GM21529 (cell line): ENCODE measurements at regions not wholly inside any gene's neighbourhood (a gene's known extent, or its start where the extent isn't known, plus 50 kb on each side); places are given as distances from the start of the nearest gene placed in this dataset.
"Not testable (repeated sequence)": the region's sequence is repeated elsewhere in the genome, so short reads cannot be mapped to it uniquely, and the experiment has no call there.

Source experiments
- ATAC-seq: cut with Tn5 transposase; IDR thresholded peaks from one replicate; pipeline ENCODE4 v1.9.1; 2021; ENCODE audit not compliant: unreplicated experiment

DNA sequence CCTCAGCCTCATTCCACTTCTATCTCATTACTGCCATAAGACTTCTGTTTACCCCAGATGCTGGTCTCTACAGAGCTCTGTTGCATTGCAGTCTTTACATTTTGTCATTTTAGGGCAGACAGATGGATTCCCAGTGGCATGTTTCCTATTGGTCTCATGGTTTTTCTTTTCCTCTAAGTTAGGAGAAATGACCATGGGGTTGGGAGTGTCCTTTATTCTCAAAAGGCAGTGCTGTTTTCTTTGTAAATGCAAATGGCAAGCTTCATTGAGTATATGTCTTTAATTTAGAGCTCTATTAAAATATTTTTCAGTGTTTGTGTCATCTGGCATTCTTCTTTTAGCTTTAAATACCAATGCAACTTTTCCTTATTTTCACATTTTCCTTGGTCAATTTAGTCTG is 57.0 kb downstream of the MSTN start:
- ATAC-seq, result no peak

DNA sequence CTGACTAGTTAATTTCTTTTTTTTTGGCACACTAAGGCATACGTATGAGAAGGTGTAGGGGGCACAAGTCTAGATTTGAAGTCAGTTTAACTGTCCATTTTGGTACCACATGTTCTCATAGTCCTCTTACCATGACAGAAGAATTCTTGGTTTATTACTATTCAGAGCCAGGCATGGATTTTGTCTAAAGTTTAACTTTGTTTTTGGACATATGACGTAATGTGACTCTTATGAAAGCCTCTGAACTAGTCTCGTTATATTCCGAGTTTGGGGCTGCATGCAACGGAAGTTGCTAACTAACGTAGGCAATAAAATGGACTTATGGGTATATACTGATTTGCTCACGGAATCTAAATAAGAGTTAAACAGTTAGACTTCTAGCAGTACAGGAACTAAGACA is 62.9 kb downstream of the MSTN start:
- ATAC-seq, result no peak

DNA sequence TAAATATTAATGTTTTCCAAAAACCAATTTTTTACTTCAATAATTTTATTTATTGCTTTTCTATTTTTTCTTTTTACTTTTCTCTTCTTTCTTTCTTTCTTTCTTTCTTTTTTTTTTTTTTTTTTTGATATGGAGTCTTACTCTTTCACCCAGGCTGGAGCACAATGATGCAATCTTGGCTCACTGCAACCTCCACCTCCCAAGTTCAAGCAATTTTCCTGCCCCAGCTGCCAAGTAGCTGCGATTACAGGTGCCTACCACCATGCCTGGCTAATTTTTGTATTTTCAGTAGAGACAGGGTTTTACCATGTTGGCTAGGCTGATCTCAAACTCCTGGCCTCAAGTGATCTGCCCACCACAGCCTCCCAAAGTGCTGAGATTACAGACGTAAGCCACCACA is 63.9 kb downstream of the MSTN start:
- ATAC-seq, result not testable (repeated sequence)

DNA sequence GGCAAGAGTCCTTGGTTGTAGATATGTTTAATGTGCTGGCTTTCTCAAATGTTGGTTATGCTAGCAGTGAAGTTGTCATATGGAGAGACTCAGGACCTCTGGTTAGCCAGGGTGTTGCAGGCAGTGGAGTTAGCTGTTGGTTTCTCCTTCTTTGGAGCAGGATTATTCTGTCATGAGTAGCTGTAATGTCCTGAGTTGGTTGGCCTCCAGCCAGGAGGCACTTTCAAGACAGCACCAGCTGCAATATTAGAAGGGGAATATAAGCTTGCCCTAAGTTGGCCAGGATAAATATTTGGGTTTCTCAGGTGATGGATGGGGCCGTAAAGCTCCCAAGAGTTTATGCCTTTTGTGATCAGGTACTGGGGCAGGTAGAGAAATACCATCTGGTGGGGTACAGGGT is 65.5 kb downstream of the MSTN start:
- ATAC-seq, result no peak

DNA sequence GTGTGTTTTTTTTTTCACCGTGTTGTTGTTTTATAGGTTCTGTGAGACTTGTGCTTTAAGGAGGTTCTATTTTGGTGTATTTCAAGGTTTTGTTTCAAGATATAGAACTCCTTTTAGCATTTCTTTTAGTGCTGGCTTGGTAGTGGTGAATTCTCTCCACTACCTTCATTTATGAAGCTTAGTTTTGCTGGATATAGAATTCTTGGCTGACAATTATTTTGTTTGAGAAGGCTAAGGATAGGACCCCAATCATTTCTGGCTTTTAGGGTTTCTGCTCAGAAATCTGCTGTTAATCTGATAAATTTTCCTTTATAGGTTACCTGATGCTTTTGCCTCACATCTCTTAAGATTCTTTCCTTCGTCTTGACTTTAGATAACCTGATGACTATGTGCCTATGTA is 66.8 kb downstream of the MSTN start:
- no peak for ATAC-seq

DNA sequence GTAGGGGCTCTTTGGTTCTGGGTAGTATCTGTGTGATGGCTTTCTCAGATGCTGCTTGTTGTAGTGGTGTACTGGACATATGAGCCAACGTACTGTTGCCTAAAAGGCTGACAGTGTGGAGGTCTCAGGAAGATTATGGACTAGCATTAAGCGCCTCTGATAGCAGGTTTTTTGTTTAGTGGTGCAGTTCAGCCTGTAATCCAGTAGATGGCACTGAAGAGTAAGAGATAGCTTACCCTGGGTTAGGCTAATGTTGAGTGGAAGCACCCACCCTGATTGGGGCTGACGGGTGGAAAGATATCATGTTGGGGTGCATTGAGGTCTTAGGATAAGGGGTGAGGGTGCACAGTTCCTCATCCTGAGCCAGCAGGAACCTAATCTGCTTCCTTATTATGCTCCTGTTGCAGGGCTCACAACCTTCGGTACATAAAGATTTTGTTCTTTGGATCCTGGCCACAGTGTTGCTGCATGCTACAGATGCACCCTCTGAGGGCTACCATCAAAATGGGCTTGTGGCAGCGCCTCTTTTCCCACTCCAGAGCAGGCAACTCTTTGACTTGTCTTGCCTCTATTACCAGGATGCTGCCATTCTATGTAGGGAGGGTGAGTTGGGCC is 79.6 kb downstream of the MSTN start:
- no peak for ATAC-seq

GRCh38 chr2:189982087-189982486 is 80.4 kb downstream of the MSTN start:
- ATAC-seq, result no peak

GRCh38 chr2:189976488-189976887 is 86.0 kb downstream of the MSTN start:
- not testable (repeated sequence) for ATAC-seq

GRCh38 chr2:189960346-189960745 is 102.2 kb downstream of the MSTN start:
- no peak for ATAC-seq

DNA sequence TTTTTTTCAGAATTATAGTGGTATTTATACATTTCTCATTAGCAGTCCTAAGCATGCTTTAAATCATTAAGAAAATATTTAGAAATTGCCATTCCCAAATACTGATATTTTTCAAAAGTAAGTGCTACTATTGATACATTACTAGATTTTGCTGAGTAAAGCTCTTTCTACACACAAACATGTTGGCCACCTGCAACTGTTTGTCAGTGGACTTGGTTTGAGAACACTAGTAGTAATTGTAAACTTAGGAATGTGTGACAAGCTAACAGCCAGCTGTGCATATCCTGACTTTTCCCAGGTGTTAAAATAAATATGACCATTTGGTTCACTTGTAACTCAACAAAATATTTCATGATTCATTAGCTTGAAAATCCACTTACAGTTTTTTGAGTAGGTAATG is 103.1 kb downstream of the MSTN start:
- ATAC-seq, result no peak

GRCh38 chr2:189954989-189955388 is 107.5 kb downstream of the MSTN start:
- peak; percentile 53 for ATAC-seq

DNA sequence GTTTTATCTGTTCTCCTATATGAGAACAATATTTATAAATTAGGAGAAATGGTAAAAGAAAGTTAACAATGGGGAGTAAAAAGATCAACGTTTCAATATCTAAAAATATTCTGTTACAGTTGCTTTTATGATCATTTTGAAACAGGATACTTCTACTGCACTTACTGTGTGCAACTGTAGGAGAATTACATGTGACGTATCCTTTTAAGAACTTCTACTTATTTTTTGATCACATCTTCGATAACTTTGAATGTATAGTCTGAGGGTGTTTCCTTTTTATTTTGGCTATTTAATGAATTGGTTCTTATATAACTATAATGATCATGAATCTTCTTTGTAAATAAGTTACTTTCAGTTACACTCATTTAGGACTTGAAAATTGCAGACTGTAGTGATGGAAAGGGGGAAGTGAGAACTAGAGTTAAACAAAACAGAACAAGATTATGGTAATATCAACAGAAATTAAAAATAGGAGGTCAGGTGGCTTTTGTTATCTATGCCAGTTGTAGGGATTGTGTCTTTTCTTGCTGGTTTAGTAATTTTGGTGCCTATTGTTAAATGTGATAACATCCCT is 109.9 kb downstream of the MSTN start:
- ATAC-seq, result peak; percentile 88

- ATAC-seq, result peak; percentile 46
These were observed 110.6 kb downstream of the MSTN start for GRCh38 chr2:189951791-189952535.

DNA sequence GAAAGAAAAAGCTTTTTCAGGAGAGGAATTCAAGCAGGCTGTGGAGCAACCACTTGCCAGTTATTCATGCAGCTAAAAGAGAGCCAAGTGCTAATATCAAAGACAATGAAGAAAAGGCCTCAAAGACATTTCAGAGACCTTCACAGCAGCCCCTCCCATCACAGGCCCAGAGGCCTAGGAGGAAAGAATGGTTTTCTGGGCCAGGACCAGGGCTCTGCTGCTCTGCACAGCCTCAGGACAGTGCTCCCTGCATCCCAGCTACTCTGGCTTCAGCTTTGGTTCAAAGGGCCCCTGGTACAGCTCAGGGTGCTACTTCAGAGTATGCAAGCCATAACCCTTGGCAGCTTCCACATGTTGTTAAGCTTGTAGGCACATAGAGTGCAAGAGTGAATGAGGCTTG is 119.5 kb downstream of the MSTN start:
- ATAC-seq, result no peak

- no peak for ATAC-seq
These were observed 121.6 kb downstream of the MSTN start for GRCh38 chr2:189940913-189941312.

DNA sequence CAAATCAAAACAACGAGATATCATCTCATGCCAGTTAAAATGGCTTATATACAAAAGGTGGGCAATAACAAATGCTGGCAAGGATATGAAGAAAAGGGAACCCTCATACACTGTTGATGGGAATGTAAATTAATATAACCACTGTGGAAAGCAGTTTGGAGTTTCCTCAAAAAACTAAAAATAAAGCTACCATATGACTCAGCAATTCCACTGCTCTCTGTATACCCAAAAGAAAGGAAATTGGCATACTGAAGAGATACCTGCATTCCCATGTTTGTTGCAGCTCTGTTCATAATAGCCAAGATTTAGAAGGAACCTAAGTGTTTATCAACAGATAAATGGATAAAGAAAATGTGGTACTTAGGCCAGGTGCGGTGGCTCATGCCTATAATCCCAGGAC is 124.8 kb downstream of the MSTN start:
- ATAC-seq, result no peak

GRCh38 chr2:189933911-189934399 is 128.6 kb downstream of the MSTN start:
- ATAC-seq, result no peak

- peak; percentile 100 for ATAC-seq
These were observed 129.5 kb downstream of the MSTN start for GRCh38 chr2:189933041-189933440.

- ATAC-seq, result no peak
These were observed 134.7 kb downstream of the MSTN start for GRCh38 chr2:189927823-189928222.
